Right forelimb (tissue), 1 donor: ENCODE measurements at regions not wholly inside any gene's neighbourhood (a gene's known extent, or its start where the extent isn't known, plus 50 kb on each side); places are given as distances from the start of the nearest gene placed in this dataset.

Source experiments
- DNase-seq: peaks from one replicate; pipeline ENCODE4 v3.0.0-alpha.2; 2018

GRCh38 chr5:93158841-93159240 lies 422.2 kb downstream of the NR2F1-AS1 start:
- no peak for DNase-seq

- DNase-seq = no peak
Observed at GRCh38 chr5:93156566-93156965, 424.5 kb downstream of the NR2F1-AS1 start.

- DNase-seq = no peak
Observed at GRCh38 chr5:93154535-93154934, 426.5 kb downstream of the NR2F1-AS1 start.

GRCh38 chr5:93153461-93153860 lies 427.6 kb downstream of the NR2F1-AS1 start:
- DNase-seq = no peak

- DNase-seq = no peak
Observed at GRCh38 chr5:93151896-93152295, 429.1 kb downstream of the NR2F1-AS1 start.

GRCh38 chr5:93151121-93151520 lies 429.9 kb downstream of the NR2F1-AS1 start:
- no peak for DNase-seq

GRCh38 chr5:93150311-93151012 lies 430.6 kb downstream of the NR2F1-AS1 start:
- no peak for DNase-seq

GRCh38 chr5:93145767-93146166 lies 435.3 kb downstream of the NR2F1-AS1 start:
- no peak for DNase-seq

- DNase-seq = no peak
Observed at GRCh38 chr5:93145019-93145418, 436.0 kb downstream of the NR2F1-AS1 start.

GRCh38 chr5:93141969-93142368 lies 439.1 kb downstream of the NR2F1-AS1 start:
- no peak for DNase-seq

- no peak for DNase-seq
Observed at GRCh38 chr5:93130624-93131490, 450.2 kb downstream of the NR2F1-AS1 start.

GRCh38 chr5:93126634-93127033 lies 454.4 kb downstream of the NR2F1-AS1 start:
- no peak for DNase-seq

GRCh38 chr5:93123127-93123526 lies 457.9 kb downstream of the NR2F1-AS1 start:
- DNase-seq = no peak

GRCh38 chr5:93122446-93122845 lies 458.6 kb downstream of the NR2F1-AS1 start:
- no peak for DNase-seq

- no peak for DNase-seq
Observed at GRCh38 chr5:93120771-93121170, 460.2 kb downstream of the NR2F1-AS1 start.

- no peak for DNase-seq
Observed at GRCh38 chr5:93120051-93120450, 461.0 kb downstream of the NR2F1-AS1 start.

GRCh38 chr5:93117751-93118531 lies 463.1 kb downstream of the NR2F1-AS1 start:
- DNase-seq = no peak

- DNase-seq = no peak
Observed at GRCh38 chr5:93107805-93108520, 473.1 kb downstream of the NR2F1-AS1 start.

- no peak for DNase-seq
Observed at GRCh38 chr5:93107141-93107540, 473.9 kb downstream of the NR2F1-AS1 start.

GRCh38 chr5:93101661-93102060 lies 479.4 kb downstream of the NR2F1-AS1 start:
- DNase-seq = no peak

- DNase-seq = no peak
Observed at GRCh38 chr5:93100976-93101375, 480.0 kb downstream of the NR2F1-AS1 start.

- DNase-seq = no peak
Observed at GRCh38 chr5:93100428-93100827, 480.6 kb downstream of the NR2F1-AS1 start.

- DNase-seq = no peak
Observed at GRCh38 chr5:93099902-93100347, 481.1 kb downstream of the NR2F1-AS1 start.
